Nephron progenitor cell (in vitro differentiated cells): ENCODE measurements at regions not wholly inside any gene's neighbourhood (a gene's known extent, or its start where the extent isn't known, plus 50 kb on each side); places are given as distances from the start of the nearest gene placed in this dataset.
"Not testable (repeated sequence)": the region's sequence is repeated elsewhere in the genome, so short reads cannot be mapped to it uniquely, and the experiment has no call there.

Source experiments
- DNase-seq: peaks from one replicate; pipeline ENCODE4 v3.0.0; 2021
- H3K27ac Mint-ChIP-seq: 2 replicates; pipeline ENCODE4 v1.8.0; 2021; ENCODE audit warnings: mild to moderate bottlenecking, moderate library complexity, mixed read lengths
- H3K27me3 Mint-ChIP-seq: 2 replicates; pipeline ENCODE4 v1.8.0; 2021; ENCODE audit warnings: mild to moderate bottlenecking, low read depth, mixed read lengths; ENCODE audit not compliant: poor library complexity
- H3K36me3 Mint-ChIP-seq: 2 replicates; pipeline ENCODE4 v1.8.0; 2021; ENCODE audit warnings: low read depth, mixed read lengths
- H3K4me1 Mint-ChIP-seq: 2 replicates; pipeline ENCODE4 v1.8.0; 2021; ENCODE audit warnings: mixed read lengths
- H3K4me3 Mint-ChIP-seq: 2 replicates; pipeline ENCODE4 v1.8.0; 2021; ENCODE audit warnings: mild to moderate bottlenecking, moderate library complexity, mixed read lengths
- H3K9me3 Mint-ChIP-seq: 2 replicates; pipeline ENCODE4 v1.8.0; 2021; ENCODE audit warnings: mild to moderate bottlenecking, moderate library complexity, mixed read lengths

- not testable (repeated sequence) for H3K9me3 Mint-ChIP-seq, H3K27me3 Mint-ChIP-seq, H3K27ac Mint-ChIP-seq, H3K4me3 Mint-ChIP-seq, H3K4me1 Mint-ChIP-seq, H3K36me3 Mint-ChIP-seq
- peak; percentile 0 for DNase-seq
Measured at GRCh38 chr21:13196111-13196510, 413.5 kb upstream of the POTED start.

- not testable (repeated sequence) for H3K4me1 Mint-ChIP-seq, H3K27ac Mint-ChIP-seq, H3K36me3 Mint-ChIP-seq, H3K4me3 Mint-ChIP-seq, H3K27me3 Mint-ChIP-seq, DNase-seq, H3K9me3 Mint-ChIP-seq
Measured at GRCh38 chr21:13205380-13205779, 404.2 kb upstream of the POTED start.
